ENCODE measurements at regions not wholly inside any gene's neighbourhood (a gene's known extent, or its start where the extent isn't known, plus 50 kb on each side); places are given as distances from the start of the nearest gene placed in this dataset.

- TF ChIP-seq ZNF114 (CRISPR knock-in tag; IDR thresholded peaks at IDR 0.05) (no peak), CREB1 (CRISPR knock-in tag; IDR thresholded peaks at IDR 0.05; ENCODE audit: low read depth) (no peak), ZNF462 (CRISPR knock-in tag; IDR thresholded peaks at IDR 0.05) (no peak), CTCF (conservative IDR thresholded peaks at IDR 0.05; ENCODE audit: low read depth in 2 of 2) (no peak), REST (IDR thresholded peaks at IDR 0.05; ENCODE audit: unreplicated experiment) (no peak), POLR2AphosphoS5 (IDR thresholded peaks at IDR 0.05; ENCODE audit: low read depth) (no peak), EZH2phosphoT487 (IDR thresholded peaks at IDR 0.05; ENCODE audit: unreplicated experiment) (no peak), JUNB (IDR thresholded peaks at IDR 0.05; ENCODE audit: unreplicated experiment) (no peak), NANOG (IDR thresholded peaks at IDR 0.05; ENCODE audit: borderline replicate concordance) (no peak), ETS1 (IDR thresholded peaks at IDR 0.05) (no peak)
- H3K36me3 ChIP-seq (ENCODE audit: insufficient read depth), result no peaks in the 10 kb centered on the region
Measured at GRCh38 chr18:38619129-38619528, 1053.5 kb upstream of the CELF4 start.

More at GRCh38 chr18:38619129-38619528, 1053.5 kb upstream of the CELF4 start:
- Histone ChIP-seq H3K4me1 (ENCODE audit: insufficient read depth) (no peaks in the 10 kb centered on the region), H3K27me3 (ENCODE audit: insufficient read depth) (no peaks in the 10 kb centered on the region), H3K4me3 (no peak overlapping the region), H3K27ac (ENCODE audit: low read depth) (no peak overlapping the region), H2AFZ (no peak overlapping the region), H3K79me2 (replicated peaks; ENCODE audit: insufficient read depth) (no peaks in the 10 kb centered on the region), H3K9me2 (ENCODE audit: insufficient read depth) (no peaks in the 10 kb centered on the region), H3K4me2 (no peak overlapping the region), H3F3A (replicated peaks; ENCODE audit: low read depth) (no peaks in the 10 kb centered on the region), H4K20me1 (replicated peaks; ENCODE audit: insufficient read depth) (no peaks in the 10 kb centered on the region)
- ATAC-seq (no peak), DNase-seq (ENCODE audit: low spot score) (no peak)
- no peaks in the 10 kb centered on the region; the same call in 2 of the 3 replicates for H3K36me3 Mint-ChIP-seq (ENCODE audit: low read depth)
- H3K27me3 Mint-ChIP-seq (ENCODE audit: insufficient read depth, low read depth, poor library complexity), result no peaks in the 10 kb centered on the region
- no peak overlapping the region for H3K27ac Mint-ChIP-seq
- H3K4me1 Mint-ChIP-seq, result no peaks in the 10 kb centered on the region
- no peak overlapping the region for H3K4me3 Mint-ChIP-seq
- peaks cover 2% of the 10 kb centered on the region; the same call in 1 of the 3 replicates for H3K9me3 Mint-ChIP-seq

All from GM23338 (cell line).